Upper lobe of left lung (tissue), 6 donors: ENCODE measurements at regions not wholly inside any gene's neighbourhood (a gene's known extent, or its start where the extent isn't known, plus 50 kb on each side); places are given as distances from the start of the nearest gene placed in this dataset.
A peak's percentile ranks its signal among the peaks of the same experiment; 100 is the strongest.

Experiments
- ATAC-seq, 2 donors: fragments of 200-7000 bp; cut with Tn5 transposase; one replicate each; pipeline ENCODE4 v1.9.1; 2022; ENCODE audit warnings: mild to moderate bottlenecking in 2 of 2, moderate library complexity in 2 of 2; ENCODE audit not compliant: low FRiP score in 2 of 2
- DNase-seq, 2 donors: peaks; one replicate each; pipeline ENCODE4 v3.0.0-alpha.2; 2019 to 2020
- H3K27ac ChIP-seq, 4 donors: fragments of 200-600 bp; sonication (generic); one replicate each; pipeline ENCODE4 v1.5.1; 2016 to 2019
- H3K27me3 ChIP-seq, 4 donors: fragments of 200-600 bp; sonication (generic); one replicate each; pipeline ENCODE4 v1.5.1; 2017 to 2019
- H3K36me3 ChIP-seq, 4 donors: fragments of 200-600 bp; sonication (generic); one replicate each; pipeline ENCODE4 v1.5.1; 2016 to 2019
- H3K4me1 ChIP-seq, 4 donors: fragments of 200-600 bp; sonication (generic); one replicate each; pipeline ENCODE4 v1.5.1; 2018 to 2019
- H3K4me3 ChIP-seq, 4 donors: fragments of 200-600 bp; sonication (generic); one replicate each; pipeline ENCODE4 v1.5.1; 2017 to 2019; ENCODE audit warnings: mild to moderate bottlenecking in 2 of 4, moderate library complexity in 1 of 4
- H3K9me3 ChIP-seq, 4 donors: fragments of 200-600 bp; sonication (generic); one replicate each; pipeline ENCODE4 v1.5.1; 2018 to 2019
- CTCF ChIP-seq, 6 experiments: fragments of 450-650 bp in 4 of 6; fragments of 200-600 bp in 2 of 6; sonication (generic) in 2 of 6; IDR thresholded peaks; one replicate each; pipeline ENCODE4 v1.5.1; 2016 to 2019; ENCODE audit warnings: antibody characterized with exemption in 6 of 6
- EP300 ChIP-seq, 4 donors: sonication (generic); formaldehyde crosslinking; IDR thresholded peaks; one replicate each; pipeline ENCODE4 v1.5.1; 2017; ENCODE audit warnings: antibody characterized with exemption in 4 of 4, control low read depth in 2 of 4
- POLR2A ChIP-seq, 4 donors: fragments of 450-650 bp; IDR thresholded peaks; one replicate each; pipeline ENCODE4 v1.5.1; 2016 to 2017; ENCODE audit warnings: antibody characterized with exemption in 4 of 4, mild to moderate bottlenecking in 2 of 4
- POLR2AphosphoS5 ChIP-seq, 2 donors: sonication (generic); formaldehyde crosslinking; IDR thresholded peaks; one replicate each; pipeline ENCODE4 v1.5.1; 2017; ENCODE audit warnings: antibody characterized with exemption in 2 of 2
- WGBS, 2 donors: methylation state at CpG; one replicate each; pipeline ENCODE4 v1.1.5; 2017 to 2018; 5-methylcytosine and 5-hydroxymethylcytosine counted together
- donor health status: DM: no; HTN: no; CAD: no; lungs with moderate emphysema.
- donor health status: DM: no; HTN: yes; CAD: no; lungs with severe emphysema.

GRCh38 chr10:42939685-42940366 is 137.0 kb upstream of the RET start:
- ATAC-seq = no peak
- no peaks in the 10 kb centered on the region for H3K36me3 ChIP-seq
- no peaks in the 10 kb centered on the region for H3K9me3 ChIP-seq
- H3K4me1 ChIP-seq = no peaks in the 10 kb centered on the region
- H3K4me3 ChIP-seq = no peak overlapping the region
- no peak for DNase-seq
- H3K27ac ChIP-seq = no peak overlapping the region
- H3K27me3 ChIP-seq = no peaks in the 10 kb centered on the region
- 80 to 94% methylated on average over 15 of the region's 15 CpGs for WGBS, 2 donors
- no peak for TF ChIP-seq CTCF (IDR thresholded peaks at IDR 0.05)
- no peak for TF ChIP-seq POLR2A (IDR thresholded peaks at IDR 0.05)
- TF ChIP-seq EP300 (IDR thresholded peaks at IDR 0.05) = no peak
- TF ChIP-seq POLR2AphosphoS5 (IDR thresholded peaks at IDR 0.05) = no peak

- Histone ChIP-seq H3K36me3 (no peaks in the 10 kb centered on the region), H3K27ac (no peak overlapping the region), H3K27me3 (no peaks in the 10 kb centered on the region), H3K9me3 (no peaks in the 10 kb centered on the region), H3K4me1 (no peaks in the 10 kb centered on the region), H3K4me3 (no peak overlapping the region)
- TF ChIP-seq POLR2AphosphoS5 (IDR thresholded peaks at IDR 0.05) (no peak), CTCF (IDR thresholded peaks at IDR 0.05) (no peak), POLR2A (IDR thresholded peaks at IDR 0.05) (no peak), EP300 (IDR thresholded peaks at IDR 0.05) (no peak)
- DNase-seq (peak in 1 of 2 donors; percentile 62), ATAC-seq (no peak)
- WGBS, 2 donors = 52 to 53% methylated on average over 11 to 25 of the region's 25 CpGs
These were observed 136.2 kb upstream of the RET start for GRCh38 chr10:42940487-42941294.

GRCh38 chr10:42941295-42941644 is 135.6 kb upstream of the RET start:
- 40 to 49% methylated on average over 13 to 14 of the region's 14 CpGs for WGBS, 2 donors
- H3K36me3 ChIP-seq = no peaks in the 10 kb centered on the region
- no peaks in the 10 kb centered on the region for H3K4me1 ChIP-seq
- ATAC-seq (peak in 1 of 2 donors; percentile 42), DNase-seq (no peak)
- no peaks in the 10 kb centered on the region for H3K27me3 ChIP-seq
- no peak overlapping the region for H3K4me3 ChIP-seq
- H3K27ac ChIP-seq = no peak overlapping the region
- TF ChIP-seq CTCF (IDR thresholded peaks at IDR 0.05) (no peak), POLR2A (IDR thresholded peaks at IDR 0.05) (no peak), EP300 (IDR thresholded peaks at IDR 0.05) (no peak), POLR2AphosphoS5 (IDR thresholded peaks at IDR 0.05) (no peak)
- no peaks in the 10 kb centered on the region for H3K9me3 ChIP-seq

GRCh38 chr10:42941790-42942189 is 135.1 kb upstream of the RET start:
- Histone ChIP-seq H3K27ac (no peak overlapping the region), H3K4me3 (no peak overlapping the region), H3K36me3 (no peaks in the 10 kb centered on the region), H3K9me3 (no peaks in the 10 kb centered on the region), H3K27me3 (no peaks in the 10 kb centered on the region), H3K4me1 (no peaks in the 10 kb centered on the region)
- ATAC-seq = peak in 1 of 2 donors; percentile 22
- TF ChIP-seq POLR2A (IDR thresholded peaks at IDR 0.05) = no peak
- no peak for TF ChIP-seq EP300 (IDR thresholded peaks at IDR 0.05)
- TF ChIP-seq POLR2AphosphoS5 (IDR thresholded peaks at IDR 0.05) = no peak
- no peak for TF ChIP-seq CTCF (IDR thresholded peaks at IDR 0.05)
- DNase-seq = no peak
- WGBS, 2 donors = 79 to 81% methylated on average over 4 to 5 of the region's 5 CpGs
